GM10266 (cell line): ENCODE measurements at regions not wholly inside any gene's neighbourhood (a gene's known extent, or its start where the extent isn't known, plus 50 kb on each side); places are given as distances from the start of the nearest gene placed in this dataset.
A peak's percentile ranks its signal among the peaks of the same experiment; 100 is the strongest.
"Not testable (repeated sequence)": the region's sequence is repeated elsewhere in the genome, so short reads cannot be mapped to it uniquely, and the experiment has no call there.

ENCODE experiments used
- DNase-seq: peaks from one replicate; pipeline ENCODE4 v3.0.0; 2012; ENCODE audit errors: extremely low spot score
- TF ChIP-seq, protein P1 (sequence below): IDR thresholded peaks from 2 replicates; pipeline ENCODE4 v1.5.1; 2012; ENCODE audit warnings: mild to moderate bottlenecking, low read depth; ENCODE audit not compliant: control insufficient read depth, insufficient read depth; ENCODE audit errors: missing control alignments

GRCh38 chr4:135408109-135408508 is 1206.5 kb upstream of the PABPC4L start:
- TF ChIP-seq, protein P1, sequence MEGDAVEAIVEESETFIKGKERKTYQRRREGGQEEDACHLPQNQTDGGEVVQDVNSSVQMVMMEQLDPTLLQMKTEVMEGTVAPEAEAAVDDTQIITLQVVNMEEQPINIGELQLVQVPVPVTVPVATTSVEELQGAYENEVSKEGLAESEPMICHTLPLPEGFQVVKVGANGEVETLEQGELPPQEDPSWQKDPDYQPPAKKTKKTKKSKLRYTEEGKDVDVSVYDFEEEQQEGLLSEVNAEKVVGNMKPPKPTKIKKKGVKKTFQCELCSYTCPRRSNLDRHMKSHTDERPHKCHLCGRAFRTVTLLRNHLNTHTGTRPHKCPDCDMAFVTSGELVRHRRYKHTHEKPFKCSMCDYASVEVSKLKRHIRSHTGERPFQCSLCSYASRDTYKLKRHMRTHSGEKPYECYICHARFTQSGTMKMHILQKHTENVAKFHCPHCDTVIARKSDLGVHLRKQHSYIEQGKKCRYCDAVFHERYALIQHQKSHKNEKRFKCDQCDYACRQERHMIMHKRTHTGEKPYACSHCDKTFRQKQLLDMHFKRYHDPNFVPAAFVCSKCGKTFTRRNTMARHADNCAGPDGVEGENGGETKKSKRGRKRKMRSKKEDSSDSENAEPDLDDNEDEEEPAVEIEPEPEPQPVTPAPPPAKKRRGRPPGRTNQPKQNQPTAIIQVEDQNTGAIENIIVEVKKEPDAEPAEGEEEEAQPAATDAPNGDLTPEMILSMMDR, result no peak
- no peak for DNase-seq

GRCh38 chr4:135406597-135406996 is 1205.0 kb upstream of the PABPC4L start:
- DNase-seq, result not testable (repeated sequence)

GRCh38 chr4:135385830-135386581 is 1184.4 kb upstream of the PABPC4L start:
- DNase-seq, result no peak
- TF ChIP-seq, protein P1, result no peak

- TF ChIP-seq, protein P1, result no peak
- no peak for DNase-seq
These were observed 1182.0 kb upstream of the PABPC4L start for GRCh38 chr4:135383356-135384288.

DNA sequence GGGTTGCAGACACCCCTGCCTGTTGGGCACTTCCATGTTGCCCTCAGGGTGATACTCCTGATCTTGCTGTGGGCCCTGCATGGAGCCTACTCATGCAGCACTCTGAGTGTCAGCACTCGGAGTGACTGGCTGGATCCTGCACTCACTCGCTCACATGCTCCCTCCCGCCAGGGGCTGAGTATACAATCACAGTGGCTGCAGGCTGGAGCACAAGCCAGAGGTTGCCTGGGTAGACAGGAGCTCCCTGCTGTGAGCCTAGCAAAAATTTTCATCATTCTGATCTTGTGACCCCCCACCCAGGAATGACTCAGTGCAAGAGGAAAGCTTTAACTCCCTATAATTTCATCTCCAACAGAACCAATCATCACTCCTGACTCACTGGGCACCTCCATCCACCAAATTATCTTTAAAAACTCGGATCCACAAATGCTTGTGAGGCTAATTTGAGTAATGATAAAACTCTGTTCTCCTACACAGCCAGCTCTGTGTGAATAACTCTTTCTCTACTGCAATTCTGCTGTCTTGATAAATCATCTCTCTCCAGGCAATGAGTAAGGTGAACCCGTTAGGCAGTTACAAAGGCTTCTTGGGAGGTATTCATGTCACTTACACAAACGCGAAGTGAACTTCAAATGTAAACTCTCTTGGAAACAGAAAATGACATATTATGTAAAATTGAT is 1180.8 kb upstream of the PABPC4L start:
- TF ChIP-seq, protein P1, result no peak
- DNase-seq, result no peak

- TF ChIP-seq, protein P1, result no peak
- DNase-seq, result no peak
These were observed 1170.5 kb upstream of the PABPC4L start for GRCh38 chr4:135372131-135372530.

DNA sequence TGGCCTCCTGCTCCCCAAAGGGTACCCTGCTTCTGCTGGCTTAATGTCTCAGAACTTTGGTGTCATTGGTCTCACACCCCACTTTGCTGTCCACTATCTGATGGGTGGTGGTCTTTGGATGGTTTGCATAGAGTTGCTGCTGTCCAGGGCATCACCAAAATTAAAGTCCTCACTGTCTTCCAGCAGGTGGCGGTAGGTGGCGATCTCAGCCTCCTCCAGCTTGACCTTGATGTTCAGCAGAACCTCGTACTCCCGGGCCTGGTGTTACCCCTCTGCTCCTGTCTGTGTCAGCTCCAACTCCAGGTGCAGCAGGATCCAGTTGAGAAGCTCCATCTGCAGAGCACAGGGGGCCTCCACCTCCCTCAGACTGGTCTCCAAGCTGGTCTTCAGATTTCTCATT is 1169.5 kb upstream of the PABPC4L start:
- no peak for DNase-seq
- TF ChIP-seq, protein P1, result peak; percentile 48
